IgD-negative memory B cell (primary cell): ENCODE measurements at regions not wholly inside any gene's neighbourhood (a gene's known extent, or its start where the extent isn't known, plus 50 kb on each side); places are given as distances from the start of the nearest gene placed in this dataset.

Source experiments
- H3K27ac Mint-ChIP-seq, 3 donors: one replicate each; pipeline ENCODE4 v1.8.0; 2020 to 2022; ENCODE audit warnings: mild to moderate bottlenecking in 3 of 3, mixed read lengths in 3 of 3, moderate library complexity in 1 of 3
- H3K27me3 Mint-ChIP-seq: one replicate; pipeline ENCODE4 v1.8.0; 2021; ENCODE audit warnings: mixed read lengths
- H3K36me3 Mint-ChIP-seq: one replicate; pipeline ENCODE4 v1.8.0; 2020; ENCODE audit warnings: mild to moderate bottlenecking, mixed read lengths
- H3K4me1 Mint-ChIP-seq, 3 donors: one replicate each; pipeline ENCODE4 v1.8.0; 2020 to 2022; ENCODE audit warnings: mixed read lengths in 3 of 3, mild to moderate bottlenecking in 1 of 3
- H3K4me3 Mint-ChIP-seq, 4 donors: one replicate each; pipeline ENCODE4 v1.8.0; 2020 to 2022; ENCODE audit warnings: mild to moderate bottlenecking in 4 of 4, mixed read lengths in 4 of 4, moderate library complexity in 3 of 4
- H3K9me3 Mint-ChIP-seq, 3 donors: one replicate each; pipeline ENCODE4 v1.8.0; 2020 to 2021; ENCODE audit warnings: mixed read lengths in 3 of 3, mild to moderate bottlenecking in 1 of 3

- no peaks in the 10 kb centered on the region for H3K36me3 Mint-ChIP-seq
- H3K4me1 Mint-ChIP-seq, result peaks cover 0 to 2% (median 0%) of the 10 kb centered on the region in 3 donors
- H3K27me3 Mint-ChIP-seq, result peaks cover 5% of the 10 kb centered on the region
Measured at GRCh38 chr2:24411488-24412151, 51.3 kb upstream of the ITSN2 start.

DNA sequence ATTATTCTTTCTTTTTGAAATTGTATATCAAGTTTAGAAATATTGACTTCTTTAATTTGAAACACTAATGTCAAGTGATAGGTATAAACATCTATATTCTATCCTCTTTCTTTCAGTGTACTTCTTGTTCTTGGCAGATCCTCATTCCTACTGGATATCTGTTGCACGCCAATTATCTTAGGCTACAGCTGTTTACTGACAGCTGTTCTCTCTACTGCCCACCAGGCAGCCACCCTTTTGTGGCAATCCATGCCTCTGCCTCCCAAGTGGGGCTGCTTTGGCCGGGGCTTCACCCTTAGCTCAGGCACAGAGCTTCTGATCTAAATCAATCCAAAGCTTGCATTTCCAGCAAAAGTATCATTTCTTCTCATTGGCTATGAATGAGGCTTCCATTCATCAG lies 50.6 kb upstream of the ITSN2 start:
- no peak overlapping the region for H3K4me3 Mint-ChIP-seq
- peaks cover 0 to 2% (median 0%) of the 10 kb centered on the region in 3 donors for H3K4me1 Mint-ChIP-seq
- H3K27ac Mint-ChIP-seq, result no peak overlapping the region
- H3K36me3 Mint-ChIP-seq, result no peaks in the 10 kb centered on the region
- H3K9me3 Mint-ChIP-seq, result no peaks in the 10 kb centered on the region
- H3K27me3 Mint-ChIP-seq, result peaks cover 5% of the 10 kb centered on the region

More at GRCh38 chr2:24411488-24412151, 51.3 kb upstream of the ITSN2 start:
- no peaks in the 10 kb centered on the region for H3K9me3 Mint-ChIP-seq
- H3K27ac Mint-ChIP-seq, result no peak overlapping the region
- no peak overlapping the region for H3K4me3 Mint-ChIP-seq

DNA sequence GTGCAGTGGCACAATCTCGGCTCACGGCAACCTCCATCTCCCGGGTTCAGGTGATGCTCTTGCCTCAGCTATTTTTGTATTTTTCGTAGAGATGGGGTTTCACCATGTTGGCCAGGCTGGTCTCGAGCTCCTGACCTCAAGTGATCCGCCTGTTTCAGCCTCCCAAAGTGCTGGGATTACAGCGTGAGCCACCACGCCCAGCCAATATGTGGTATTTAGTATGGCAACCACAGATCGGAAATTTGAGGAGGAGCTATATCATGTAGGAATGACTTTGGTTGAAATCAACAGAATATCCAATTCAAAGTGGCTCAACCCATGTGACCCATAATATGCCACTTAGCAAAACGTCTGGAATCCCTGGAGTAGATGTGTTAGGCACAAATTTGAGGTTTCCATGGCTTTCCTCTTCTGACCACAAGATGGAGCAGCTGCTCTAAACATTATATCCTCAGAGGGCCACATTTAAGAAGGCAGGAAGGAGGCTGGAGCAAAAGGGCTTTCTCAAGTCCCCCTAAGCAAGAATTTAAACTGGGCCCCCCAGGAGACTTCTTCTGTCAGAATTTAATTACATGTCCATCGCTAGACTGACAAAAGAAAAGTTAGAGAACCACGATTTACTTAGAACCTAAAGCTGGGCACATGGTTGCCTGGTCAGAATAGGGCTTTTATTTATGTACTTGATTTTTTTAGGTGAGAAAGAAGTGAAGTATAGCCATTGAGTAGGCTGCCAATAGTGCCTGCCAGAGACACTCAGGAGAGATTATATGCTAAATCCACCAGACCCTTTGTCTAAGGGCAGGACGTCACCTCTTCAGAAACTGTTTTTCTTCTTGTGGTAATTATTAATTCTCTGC lies 49.6 kb upstream of the ITSN2 start:
- Mint-ChIP-seq H3K4me1 (peaks cover 0 to 2% (median 0%) of the 10 kb centered on the region in 3 donors), H3K27me3 (peaks cover 5% of the 10 kb centered on the region), H3K27ac (no peak overlapping the region), H3K36me3 (no peaks in the 10 kb centered on the region), H3K4me3 (no peak overlapping the region), H3K9me3 (no peaks in the 10 kb centered on the region)
